Keratinocyte (primary cell): ENCODE measurements at regions not wholly inside any gene's neighbourhood (a gene's known extent, or its start where the extent isn't known, plus 50 kb on each side); places are given as distances from the start of the nearest gene placed in this dataset.

ENCODE experiments used
- CTCF ChIP-seq, 3 experiments: IDR thresholded peaks in 1 of 3; conservative IDR thresholded peaks in 1 of 3; optimal IDR thresholded peaks in 1 of 3; 2 replicates in 2 of 3; 3 replicates in 1 of 3; pipeline versions ENCODE3 to v1.5.1; 2011; ENCODE audit warnings: low read length in 3 of 3, mild to moderate bottlenecking in 3 of 3, moderate library complexity in 2 of 3, control low read depth in 1 of 3, inconsistent platforms in 1 of 3; ENCODE audit not compliant: insufficient read depth in 2 of 3; ENCODE audit errors: extremely low read depth in 1 of 3
- EZH2 ChIP-seq: IDR thresholded peaks from one replicate; pipeline ENCODE4 v1.6.1; 2012; ENCODE audit warnings: inconsistent platforms, mild to moderate bottlenecking, low read length, moderate library complexity

GRCh38 chr7:113796557-113796956 is 122.3 kb downstream of the PPP1R3A start:
- TF ChIP-seq CTCF (optimal IDR thresholded peaks at IDR 0.05 in 1 of 3, IDR thresholded peaks at IDR 0.05 in 1 of 3, conservative IDR thresholded peaks at IDR 0.05 in 1 of 3; ENCODE audit: extremely low read depth in 1 of 3, insufficient read depth in 2 of 3, low read length in 3 of 3) (no peak), EZH2 (no peak)
